ENCODE measurements at regions not wholly inside any gene's neighbourhood (a gene's known extent, or its start where the extent isn't known, plus 50 kb on each side); places are given as distances from the start of the nearest gene placed in this dataset.

GRCh38 chr6:138036111-138036510 lies 71.1 kb downstream of the PERP start:
- Mint-ChIP-seq H3K27me3 (peaks cover 7% of the 10 kb centered on the region), H3K9me3 (no peaks in the 10 kb centered on the region), H3K36me3 (ENCODE audit: low read depth) (no peaks in the 10 kb centered on the region), H3K4me1 (no peaks in the 10 kb centered on the region), H3K27ac (no peak overlapping the region), H3K4me3 (no peak overlapping the region)
- no peak for DNase-seq
- no peak for ATAC-seq

- peaks cover 5% of the 10 kb centered on the region for H3K27me3 Mint-ChIP-seq
- no peak overlapping the region for H3K4me3 Mint-ChIP-seq
- no peak for DNase-seq
- H3K36me3 Mint-ChIP-seq (ENCODE audit: low read depth) = no peaks in the 10 kb centered on the region
- H3K9me3 Mint-ChIP-seq = no peaks in the 10 kb centered on the region
- no peak for ATAC-seq
- H3K27ac Mint-ChIP-seq = no peak overlapping the region
- H3K4me1 Mint-ChIP-seq = no peaks in the 10 kb centered on the region
Observed at GRCh38 chr6:138037009-138037504, 70.2 kb downstream of the PERP start.

GRCh38 chr6:138038142-138038870 lies 68.9 kb downstream of the PERP start:
- H3K4me3 Mint-ChIP-seq = no peak overlapping the region
- H3K36me3 Mint-ChIP-seq (ENCODE audit: low read depth) = no peaks in the 10 kb centered on the region
- H3K9me3 Mint-ChIP-seq = no peaks in the 10 kb centered on the region
- DNase-seq (no peak), ATAC-seq (no peak)
- peaks cover 8% of the 10 kb centered on the region for H3K27me3 Mint-ChIP-seq
- H3K4me1 Mint-ChIP-seq = no peaks in the 10 kb centered on the region
- H3K27ac Mint-ChIP-seq = no peak overlapping the region

All from activated naive CD8-positive, alpha-beta T cell treated with anti-CD3 and anti-CD28 coated beads, Interleukin-2, amount 50 U/mL, for 24 hours (primary cell).